ENCODE measurements at regions not wholly inside any gene's neighbourhood (a gene's known extent, or its start where the extent isn't known, plus 50 kb on each side); places are given as distances from the start of the nearest gene placed in this dataset.
"Not testable (repeated sequence)": the region's sequence is repeated elsewhere in the genome, so short reads cannot be mapped to it uniquely, and the experiment has no call there.

- not testable (repeated sequence) for DNase-seq
Observed at GRCh38 chr15:20069043-20069442, 472.6 kb downstream of the GOLGA6L6 start.

GRCh38 chr15:20066173-20066572 is 475.4 kb downstream of the GOLGA6L6 start:
- not testable (repeated sequence) for DNase-seq

- DNase-seq, result not testable (repeated sequence)
Observed at GRCh38 chr15:20065508-20065907, 476.1 kb downstream of the GOLGA6L6 start.

- not testable (repeated sequence) for DNase-seq
Observed at GRCh38 chr15:20063167-20063566, 478.4 kb downstream of the GOLGA6L6 start.

GRCh38 chr15:20060838-20061237 is 480.8 kb downstream of the GOLGA6L6 start:
- DNase-seq, result not testable (repeated sequence)

GRCh38 chr15:20056871-20057270 is 484.7 kb downstream of the GOLGA6L6 start:
- DNase-seq, result not testable (repeated sequence)

- DNase-seq, result not testable (repeated sequence)
Observed at GRCh38 chr15:20055921-20056320, 485.7 kb downstream of the GOLGA6L6 start.

GRCh38 chr15:20048189-20048588 is 493.4 kb downstream of the GOLGA6L6 start:
- DNase-seq, result not testable (repeated sequence)

GRCh38 chr15:20045165-20045564 is 496.4 kb downstream of the GOLGA6L6 start:
- not testable (repeated sequence) for DNase-seq

GRCh38 chr15:20040691-20041090 is 500.9 kb downstream of the GOLGA6L6 start:
- not testable (repeated sequence) for DNase-seq

GRCh38 chr15:20025040-20025439 is 516.6 kb downstream of the GOLGA6L6 start:
- not testable (repeated sequence) for DNase-seq

- DNase-seq, result not testable (repeated sequence)
Observed at GRCh38 chr15:20022349-20022748, 519.3 kb downstream of the GOLGA6L6 start.

- DNase-seq, result not testable (repeated sequence)
Observed at GRCh38 chr15:20021351-20021750, 520.2 kb downstream of the GOLGA6L6 start.

- not testable (repeated sequence) for DNase-seq
Observed at GRCh38 chr15:20020588-20020987, 521.0 kb downstream of the GOLGA6L6 start.

- DNase-seq, result not testable (repeated sequence)
Observed at GRCh38 chr15:20019758-20020157, 521.8 kb downstream of the GOLGA6L6 start.

GRCh38 chr15:20017581-20017980 is 524.0 kb downstream of the GOLGA6L6 start:
- not testable (repeated sequence) for DNase-seq

GRCh38 chr15:20016941-20017340 is 524.7 kb downstream of the GOLGA6L6 start:
- DNase-seq, result not testable (repeated sequence)

GRCh38 chr15:20012837-20013236 is 528.8 kb downstream of the GOLGA6L6 start:
- DNase-seq, result not testable (repeated sequence)

GRCh38 chr15:20010759-20011158 is 530.8 kb downstream of the GOLGA6L6 start:
- DNase-seq, result not testable (repeated sequence)

GRCh38 chr15:20009619-20010018 is 532.0 kb downstream of the GOLGA6L6 start:
- not testable (repeated sequence) for DNase-seq

- DNase-seq, result not testable (repeated sequence)
Observed at GRCh38 chr15:20007338-20007737, 534.3 kb downstream of the GOLGA6L6 start.

- DNase-seq, result not testable (repeated sequence)
Observed at GRCh38 chr15:20003471-20003870, 538.1 kb downstream of the GOLGA6L6 start.

GRCh38 chr15:20002560-20002959 is 539.0 kb downstream of the GOLGA6L6 start:
- DNase-seq, result not testable (repeated sequence)

GRCh38 chr15:19996574-19997194 is 544.9 kb downstream of the GOLGA6L6 start:
- not testable (repeated sequence) for DNase-seq

- not testable (repeated sequence) for DNase-seq
Observed at GRCh38 chr15:19995296-19995695, 546.3 kb downstream of the GOLGA6L6 start.
